ENCODE measurements at regions not wholly inside any gene's neighbourhood (a gene's known extent, or its start where the extent isn't known, plus 50 kb on each side); places are given as distances from the start of the nearest gene placed in this dataset.
"Not testable (repeated sequence)": the region's sequence is repeated elsewhere in the genome, so short reads cannot be mapped to it uniquely, and the experiment has no call there.

GRCh38 chr13:90015565-90016507 is 1331.7 kb upstream of the MIR17HG start:
- Mint-ChIP-seq H3K4me1 (no peaks in the 10 kb centered on the region), H3K27me3 (no peaks in the 10 kb centered on the region), H3K27ac (no peak overlapping the region), H3K4me3 (no peak overlapping the region), H3K9me3 (peaks cover 0 to 14% (median 2%) of the 10 kb centered on the region in 9 donors), H3K36me3 (no peaks in the 10 kb centered on the region)
- DNase-seq (no peak), ATAC-seq (no peak)
- POLR2A ChIA-PET: no interaction called here

DNA sequence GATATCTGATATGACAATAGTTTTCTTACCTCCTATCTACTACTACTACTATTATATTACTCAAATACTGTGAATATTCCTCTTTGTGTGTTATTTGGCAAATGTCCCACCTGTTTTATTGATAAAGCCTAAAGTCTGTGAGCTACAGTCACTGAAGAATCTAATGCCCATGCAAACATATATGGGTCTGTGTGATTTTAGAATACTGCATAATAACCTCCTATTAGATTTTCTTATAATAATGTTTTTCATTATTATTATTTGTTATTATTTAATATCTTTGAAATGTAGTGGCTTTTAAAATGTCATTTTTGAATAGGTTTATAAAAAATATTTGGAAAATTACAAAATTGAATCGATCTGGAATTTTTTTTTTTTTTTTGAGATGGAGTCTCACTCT is 1330.8 kb upstream of the MIR17HG start:
- no peak overlapping the region for H3K27ac Mint-ChIP-seq
- no peak for ATAC-seq
- H3K36me3 Mint-ChIP-seq: no peaks in the 10 kb centered on the region
- no peak overlapping the region for H3K4me3 Mint-ChIP-seq
- no peak for DNase-seq
- POLR2A ChIA-PET: no interaction called here
- no peaks in the 10 kb centered on the region for H3K4me1 Mint-ChIP-seq
- no peaks in the 10 kb centered on the region for H3K27me3 Mint-ChIP-seq
- H3K9me3 Mint-ChIP-seq: peaks cover 0 to 14% (median 2%) of the 10 kb centered on the region in 9 donors

DNA sequence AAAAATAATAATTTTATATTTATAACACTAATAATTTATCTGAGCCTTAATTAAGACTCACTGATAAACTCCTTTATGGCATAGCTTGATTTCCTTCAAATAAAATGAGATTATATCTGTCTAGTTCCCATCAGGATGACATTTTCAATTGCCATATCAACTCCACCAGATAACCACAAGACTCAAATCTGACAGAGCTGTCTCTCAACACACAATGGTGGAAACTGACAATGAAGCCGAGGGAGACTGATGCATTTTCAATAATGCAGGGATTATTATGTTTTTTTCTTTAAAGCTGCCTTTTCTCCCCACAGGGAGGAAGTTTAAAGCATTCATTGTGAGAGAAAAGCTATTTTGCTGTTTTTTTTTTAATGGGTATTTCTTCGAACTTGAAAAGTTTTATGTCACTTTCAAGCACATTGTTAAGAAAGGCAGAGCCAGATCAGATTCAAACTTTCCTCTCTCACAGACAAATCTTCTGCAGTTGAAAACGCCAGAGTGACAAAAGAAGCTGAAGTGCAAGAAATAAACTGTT is 1326.9 kb upstream of the MIR17HG start:
- DNase-seq: no peak
- Mint-ChIP-seq H3K9me3 (peaks cover 0 to 14% (median 2%) of the 10 kb centered on the region in 9 donors), H3K36me3 (no peaks in the 10 kb centered on the region), H3K4me3 (no peak overlapping the region), H3K4me1 (no peaks in the 10 kb centered on the region), H3K27me3 (no peaks in the 10 kb centered on the region), H3K27ac (no peak overlapping the region)
- POLR2A ChIA-PET: no interaction called here
- ATAC-seq: no peak

- peaks cover 0 to 5% (median 0%) of the 10 kb centered on the region in 3 donors for H3K36me3 Mint-ChIP-seq
- no peak overlapping the region for H3K27ac Mint-ChIP-seq
- H3K4me3 Mint-ChIP-seq: no peak overlapping the region
- no peak for ATAC-seq
- peaks cover 0 to 30% (median 12%) of the 10 kb centered on the region in 9 donors for H3K9me3 Mint-ChIP-seq
- POLR2A ChIA-PET: no interaction called here
- DNase-seq: no peak
- H3K4me1 Mint-ChIP-seq: no peaks in the 10 kb centered on the region
- no peaks in the 10 kb centered on the region for H3K27me3 Mint-ChIP-seq
These were observed 1320.1 kb upstream of the MIR17HG start for GRCh38 chr13:90027409-90027808.

DNA sequence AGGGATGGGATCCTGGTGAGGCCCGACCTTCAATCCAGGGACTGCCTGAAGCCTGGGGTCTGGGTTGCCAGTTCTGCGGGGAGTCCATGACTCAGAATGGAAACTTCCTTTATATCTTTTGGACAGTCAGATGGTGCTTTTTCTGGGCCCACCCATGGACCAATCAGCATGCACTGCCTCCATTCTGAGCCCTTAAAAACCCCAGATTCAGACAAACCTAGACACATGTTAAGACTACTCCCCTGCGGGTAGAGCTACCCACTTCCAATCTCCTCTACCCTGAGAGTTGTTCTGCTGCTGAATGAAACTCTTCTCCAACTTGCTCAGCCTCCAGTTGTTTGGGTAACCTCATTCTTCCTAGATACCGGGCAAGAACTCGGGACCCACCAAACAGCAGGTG is 1315.2 kb upstream of the MIR17HG start:
- POLR2A ChIA-PET: no interaction called here
- Mint-ChIP-seq H3K27me3 (no peaks in the 10 kb centered on the region), H3K9me3 (peaks cover 3 to 26% (median 10%) of the 10 kb centered on the region in 9 donors), H3K4me3 (no peak overlapping the region), H3K4me1 (no peaks in the 10 kb centered on the region), H3K27ac (no peak overlapping the region), H3K36me3 (no peaks in the 10 kb centered on the region)
- DNase-seq: no peak
- ATAC-seq: no peak

DNA sequence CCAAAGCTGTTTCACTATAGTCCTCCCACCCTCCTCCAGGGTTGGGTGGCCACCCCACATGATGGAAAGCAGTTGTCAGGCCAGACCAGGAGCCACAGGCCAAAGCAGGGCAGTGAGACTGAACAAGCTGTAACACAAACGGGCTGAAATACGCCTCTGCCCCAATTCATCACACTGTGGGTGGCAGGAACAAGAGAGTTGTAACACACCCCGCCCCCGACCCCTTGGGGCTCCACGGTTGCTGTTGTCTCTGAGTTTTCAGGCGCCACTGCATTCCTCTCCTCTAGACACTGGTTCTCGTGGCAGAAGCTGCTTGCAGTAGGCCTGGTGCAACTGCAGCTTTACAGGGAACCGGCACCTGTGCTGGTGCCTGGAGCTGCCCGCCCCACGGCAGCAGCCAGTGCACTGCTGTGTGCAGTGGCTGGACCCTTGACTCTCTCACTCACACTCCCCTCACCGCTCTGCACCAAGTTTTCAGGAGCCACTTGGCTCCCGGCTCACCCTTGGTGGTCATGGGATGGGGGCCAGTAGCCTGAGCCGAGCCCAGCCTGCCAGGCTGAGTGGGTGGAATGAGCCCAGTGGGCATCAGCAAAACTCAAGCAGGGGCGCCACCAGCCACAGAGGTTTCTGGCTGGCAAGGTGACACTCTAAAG is 1314.5 kb upstream of the MIR17HG start:
- no peaks in the 10 kb centered on the region for H3K4me1 Mint-ChIP-seq
- no peaks in the 10 kb centered on the region for H3K27me3 Mint-ChIP-seq
- no peak overlapping the region for H3K4me3 Mint-ChIP-seq
- ATAC-seq (no peak), DNase-seq (no peak)
- no peaks in the 10 kb centered on the region for H3K36me3 Mint-ChIP-seq
- POLR2A ChIA-PET: no interaction called here
- H3K9me3 Mint-ChIP-seq: peaks cover 3 to 24% (median 14%) of the 10 kb centered on the region in 9 donors
- H3K27ac Mint-ChIP-seq: no peak overlapping the region

DNA sequence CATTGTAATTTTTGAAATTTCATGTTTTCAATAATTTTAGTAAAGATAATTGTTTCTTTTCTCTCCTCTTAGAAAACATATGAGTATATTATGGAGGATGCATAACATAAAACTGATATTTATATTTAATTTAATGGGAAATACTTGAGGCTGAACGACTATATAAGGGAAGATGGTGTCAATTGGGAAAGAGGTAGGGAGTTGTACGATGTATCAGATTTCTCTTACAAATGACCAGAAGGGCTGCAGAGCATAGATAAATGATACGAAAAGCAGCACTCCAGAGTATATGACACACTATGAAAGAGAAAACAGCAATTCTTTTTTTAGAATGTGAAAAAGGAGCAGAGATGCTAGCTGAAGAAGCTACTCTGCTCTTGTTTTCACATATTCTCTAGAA is 1308.0 kb upstream of the MIR17HG start:
- POLR2A ChIA-PET: no interaction called here
- DNase-seq (no peak), ATAC-seq (no peak)
- no peaks in the 10 kb centered on the region for H3K27me3 Mint-ChIP-seq
- H3K4me3 Mint-ChIP-seq: no peak overlapping the region
- no peaks in the 10 kb centered on the region for H3K36me3 Mint-ChIP-seq
- peaks cover 5 to 45% (median 16%) of the 10 kb centered on the region in 9 donors for H3K9me3 Mint-ChIP-seq
- no peak overlapping the region for H3K27ac Mint-ChIP-seq
- H3K4me1 Mint-ChIP-seq: no peaks in the 10 kb centered on the region

DNA sequence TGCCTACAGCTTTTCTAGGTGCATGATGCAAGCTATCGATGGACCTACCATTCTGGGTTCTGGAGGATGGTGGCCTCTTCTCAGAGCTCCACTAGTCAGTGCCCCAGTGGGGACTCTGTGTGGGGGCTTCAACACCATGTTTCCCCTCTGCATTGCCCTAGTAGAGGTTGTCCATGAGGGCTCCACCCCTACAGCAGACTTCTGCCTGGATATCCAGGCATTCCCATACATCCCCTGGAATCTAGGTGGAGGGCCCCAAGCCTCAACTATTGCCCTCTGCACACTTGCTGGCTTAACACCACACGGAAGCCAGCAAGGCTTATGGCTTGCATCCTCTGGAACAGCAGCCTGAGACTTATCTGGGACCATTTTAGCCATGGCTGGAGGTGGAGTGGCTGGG is 1299.9 kb upstream of the MIR17HG start:
- Mint-ChIP-seq H3K27ac (no peak overlapping the region), H3K9me3 (peaks cover 7 to 48% (median 21%) of the 10 kb centered on the region in 9 donors), H3K4me1 (no peaks in the 10 kb centered on the region), H3K4me3 (no peak overlapping the region), H3K27me3 (no peaks in the 10 kb centered on the region), H3K36me3 (no peaks in the 10 kb centered on the region)
- no peak for DNase-seq
- POLR2A ChIA-PET: no interaction called here
- ATAC-seq: no peak

DNA sequence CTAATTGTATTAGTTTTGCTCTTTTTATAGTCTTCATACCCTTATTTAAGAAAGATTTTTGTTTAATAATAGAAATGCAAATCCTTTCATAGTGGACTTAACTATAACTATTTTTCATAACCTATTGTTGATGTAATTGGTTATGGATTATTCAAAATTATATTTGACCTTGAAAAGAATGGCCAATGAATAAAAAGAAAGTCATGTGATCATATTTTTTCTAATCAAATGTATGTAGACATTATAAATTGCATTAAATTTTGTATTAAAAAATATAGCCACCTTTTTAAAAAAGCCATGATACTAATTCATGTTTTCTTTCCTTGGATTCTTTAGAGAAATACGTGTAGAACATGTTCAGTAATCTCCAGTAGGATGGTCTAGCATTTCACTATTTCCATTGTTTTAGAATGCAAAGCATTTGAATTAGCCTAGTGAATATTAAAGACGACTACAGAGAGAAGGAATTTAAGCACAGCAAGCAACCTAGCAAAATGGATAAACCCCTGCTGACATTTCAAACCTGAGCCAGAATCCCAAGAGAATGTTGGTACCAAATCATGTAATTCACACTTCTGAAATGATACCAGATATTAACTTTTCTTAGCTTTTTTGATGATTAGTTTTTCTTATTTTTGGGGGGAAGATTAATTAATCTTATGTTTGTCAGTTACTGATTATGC is 1297.4 kb upstream of the MIR17HG start:
- Mint-ChIP-seq H3K4me3 (no peak overlapping the region), H3K9me3 (peaks cover 6 to 30% (median 19%) of the 10 kb centered on the region in 9 donors), H3K36me3 (no peaks in the 10 kb centered on the region), H3K27ac (no peak overlapping the region), H3K27me3 (no peaks in the 10 kb centered on the region), H3K4me1 (no peaks in the 10 kb centered on the region)
- DNase-seq (no peak), ATAC-seq (no peak)
- POLR2A ChIA-PET: no interaction called here

- Mint-ChIP-seq H3K36me3 (no peaks in the 10 kb centered on the region), H3K4me1 (no peaks in the 10 kb centered on the region), H3K27ac (no peak overlapping the region), H3K27me3 (no peaks in the 10 kb centered on the region), H3K4me3 (no peak overlapping the region), H3K9me3 (peaks cover 0 to 6% (median 2%) of the 10 kb centered on the region in 9 donors)
- DNase-seq (no peak), ATAC-seq (no peak)
- POLR2A ChIA-PET: no interaction called here
These were observed 1292.4 kb upstream of the MIR17HG start for GRCh38 chr13:90055121-90055520.

DNA sequence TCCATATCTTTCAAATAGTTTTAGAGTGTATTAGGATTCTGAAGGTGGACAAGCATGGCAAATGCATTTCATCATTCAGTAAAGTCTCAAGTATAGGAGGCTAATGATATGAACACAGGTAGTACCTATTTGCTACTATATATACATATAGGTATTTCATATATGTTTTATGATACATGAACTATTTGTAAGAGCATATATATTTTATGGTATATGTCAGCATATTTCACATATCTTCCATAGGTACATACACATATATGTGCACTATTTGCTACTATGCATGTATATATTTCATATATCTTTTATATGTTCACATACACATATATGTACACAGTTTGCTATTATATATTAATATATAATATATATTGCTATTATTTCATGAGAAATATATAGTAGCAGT is 1291.7 kb upstream of the MIR17HG start:
- no peak for ATAC-seq
- DNase-seq: no peak
- Mint-ChIP-seq H3K9me3 (peaks cover 0 to 8% (median 3%) of the 10 kb centered on the region in 9 donors), H3K36me3 (no peaks in the 10 kb centered on the region), H3K27me3 (no peaks in the 10 kb centered on the region), H3K4me1 (no peaks in the 10 kb centered on the region), H3K4me3 (no peak overlapping the region), H3K27ac (no peak overlapping the region)
- POLR2A ChIA-PET: no interaction called here

- ATAC-seq, H3K36me3 Mint-ChIP-seq, H3K4me1 Mint-ChIP-seq, POLR2A ChIA-PET, H3K27ac Mint-ChIP-seq, H3K27me3 Mint-ChIP-seq, H3K4me3 Mint-ChIP-seq, DNase-seq: not testable (repeated sequence)
- peaks cover 0 to 21% (median 5%) of the 10 kb centered on the region in 9 donors for H3K9me3 Mint-ChIP-seq
These were observed 1283.3 kb upstream of the MIR17HG start for GRCh38 chr13:90064226-90064625.

- DNase-seq: no peak
- POLR2A ChIA-PET: no interaction called here
These were observed 1278.8 kb upstream of the MIR17HG start for GRCh38 chr13:90068658-90069057.

More at GRCh38 chr13:90068658-90069057, 1278.8 kb upstream of the MIR17HG start:
- H3K9me3 Mint-ChIP-seq: peaks cover 0 to 13% (median 6%) of the 10 kb centered on the region in 9 donors
- no peaks in the 10 kb centered on the region for H3K4me1 Mint-ChIP-seq
- H3K4me3 Mint-ChIP-seq: no peak overlapping the region
- H3K27me3 Mint-ChIP-seq: no peaks in the 10 kb centered on the region
- H3K36me3 Mint-ChIP-seq: no peaks in the 10 kb centered on the region
- no peak overlapping the region for H3K27ac Mint-ChIP-seq
- no peak for ATAC-seq

All from naive thymus-derived CD8-positive, alpha-beta T cell (primary cell).